DOHH2 (cell line): ENCODE measurements at regions not wholly inside any gene's neighbourhood (a gene's known extent, or its start where the extent isn't known, plus 50 kb on each side); places are given as distances from the start of the nearest gene placed in this dataset.
"Not testable (repeated sequence)": the region's sequence is repeated elsewhere in the genome, so short reads cannot be mapped to it uniquely, and the experiment has no call there.

ENCODE experiments used
- H3F3A ChIP-seq: fragments of 200-600 bp; sonication (generic), shearing (Covaris generic); 2 replicates; pipeline ENCODE4 v1.6.0; 2016; ENCODE audit warnings: antibody characterized with exemption, mild to moderate bottlenecking; ENCODE audit not compliant: control insufficient read depth, insufficient read depth
- H3K27ac ChIP-seq: fragments of 200-600 bp; sonication (generic); 2 replicates; pipeline ENCODE4 v1.5.1; 2014; ENCODE audit warnings: low read depth, mild to moderate bottlenecking, low read length, moderate library complexity
- H3K27me3 ChIP-seq: fragments of 200-600 bp; sonication (generic); 2 replicates; pipeline ENCODE4 v1.6.1; 2014; ENCODE audit warnings: mild to moderate bottlenecking, low read length, mixed read lengths; ENCODE audit not compliant: control insufficient read depth
- H3K36me3 ChIP-seq: fragments of 200-600 bp; sonication (generic); 2 replicates; pipeline ENCODE4 v1.6.1; 2014; ENCODE audit warnings: mild to moderate bottlenecking, low read length, moderate library complexity, mixed read lengths; ENCODE audit not compliant: control insufficient read depth
- H3K4me1 ChIP-seq: fragments of 200-600 bp; sonication (generic); 2 replicates; pipeline ENCODE4 v1.6.1; 2014; ENCODE audit warnings: mild to moderate bottlenecking, low read length, mixed read lengths; ENCODE audit not compliant: control insufficient read depth
- H3K4me2 ChIP-seq: fragments of 200-600 bp; sonication (generic); 2 replicates; pipeline ENCODE4 v1.6.0; 2014; ENCODE audit warnings: mild to moderate bottlenecking, low read length, moderate library complexity
- H3K4me3 ChIP-seq: fragments of 200-600 bp; sonication (generic); 2 replicates; pipeline ENCODE4 v1.5.1; 2014; ENCODE audit warnings: mild to moderate bottlenecking, low read length, mixed read lengths
- H3K79me2 ChIP-seq: fragments of 200-600 bp; sonication (generic); 2 replicates; pipeline ENCODE4 v1.6.1; 2014; ENCODE audit warnings: mild to moderate bottlenecking, low read length, mixed read lengths; ENCODE audit not compliant: control insufficient read depth
- H3K9me2 ChIP-seq: fragments of 200-600 bp; sonication (generic); replicated peaks from 2 replicates; pipeline ENCODE4 v1.6.1; 2014; ENCODE audit warnings: mild to moderate bottlenecking, low read length, mixed read lengths; ENCODE audit not compliant: control insufficient read depth
- H3K9me3 ChIP-seq: fragments of 200-600 bp; sonication (generic); 2 replicates; pipeline ENCODE4 v1.6.1; 2014; ENCODE audit warnings: antibody characterized with exemption, low read length, mixed read lengths; ENCODE audit not compliant: control insufficient read depth, insufficient read depth
- H4K20me1 ChIP-seq: fragments of 200-600 bp; sonication (generic); 2 replicates; pipeline ENCODE4 v1.6.0; 2014; ENCODE audit warnings: low read depth, mild to moderate bottlenecking, antibody characterized with exemption, low read length, moderate library complexity; ENCODE audit not compliant: control insufficient read depth, insufficient read depth
- CTCF ChIP-seq: fragments of 200-600 bp; sonication (generic); IDR thresholded peaks from one replicate; pipeline ENCODE4 v1.5.1; 2014; ENCODE audit warnings: antibody characterized with exemption, mild to moderate bottlenecking, low read depth, low read length; ENCODE audit not compliant: poor library complexity, severe bottlenecking
- EZH2phosphoT487 ChIP-seq: fragments of 200-600 bp; sonication (generic); IDR thresholded peaks from 2 replicates; pipeline ENCODE4 v1.6.1; 2017; ENCODE audit warnings: borderline replicate concordance, mild to moderate bottlenecking, antibody characterized with exemption, low read length, moderate library complexity, mixed read lengths

GRCh38 chr7:96800824-96801223 is 91.2 kb upstream of the SEM1 start:
- H3F3A ChIP-seq = no peaks in the 10 kb centered on the region
- no peaks in the 10 kb centered on the region for H3K9me2 ChIP-seq
- no peaks in the 10 kb centered on the region for H3K27me3 ChIP-seq
- no peaks in the 10 kb centered on the region for H3K4me1 ChIP-seq
- H3K4me3 ChIP-seq = no peak overlapping the region
- H3K79me2 ChIP-seq = no peaks in the 10 kb centered on the region
- H3K27ac ChIP-seq = no peak overlapping the region
- no peaks in the 10 kb centered on the region for H3K9me3 ChIP-seq
- H3K36me3 ChIP-seq = no peaks in the 10 kb centered on the region
- no peak overlapping the region for H3K4me2 ChIP-seq
- TF ChIP-seq EZH2phosphoT487 = no peak
- no peak for TF ChIP-seq CTCF
- no peaks in the 10 kb centered on the region for H4K20me1 ChIP-seq

DNA sequence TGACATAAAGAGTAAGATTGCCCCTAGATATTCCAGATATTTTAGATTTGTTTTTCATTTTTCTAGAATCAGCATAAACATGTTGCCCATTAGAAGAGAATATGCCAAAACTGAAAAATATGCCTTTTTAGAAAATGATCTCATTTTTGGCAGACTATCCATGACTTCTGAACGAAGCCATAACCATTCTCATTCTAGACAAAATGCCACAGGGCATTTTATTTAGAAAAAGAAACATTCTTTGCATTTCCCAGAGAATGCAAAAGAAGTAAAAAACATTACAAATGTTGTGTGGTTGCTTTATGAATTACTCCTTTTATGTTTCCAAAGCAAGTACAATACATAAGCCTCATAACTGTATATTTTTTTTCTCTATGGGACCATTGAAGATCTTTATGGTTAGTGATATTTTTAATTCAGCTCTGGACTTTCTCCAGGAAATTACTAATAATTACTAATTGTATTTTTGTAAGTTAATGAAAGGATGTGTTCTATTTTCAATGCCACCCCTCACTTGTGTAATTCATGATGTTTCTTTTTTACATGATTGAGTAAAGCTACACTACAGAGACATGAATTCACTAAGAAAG is 109.6 kb upstream of the SEM1 start:
- Histone ChIP-seq H4K20me1 (no peaks in the 10 kb centered on the region), H3K27ac (no peak overlapping the region), H3K36me3 (no peaks in the 10 kb centered on the region), H3K9me3 (peaks cover 5% of the 10 kb centered on the region; the same call in 1 of the 2 replicates), H3K4me2 (no peak overlapping the region), H3K27me3 (no peaks in the 10 kb centered on the region), H3K79me2 (no peaks in the 10 kb centered on the region), H3K9me2 (no peaks in the 10 kb centered on the region), H3K4me1 (no peaks in the 10 kb centered on the region), H3F3A (no peaks in the 10 kb centered on the region), H3K4me3 (no peak overlapping the region)
- TF ChIP-seq CTCF (no peak), EZH2phosphoT487 (no peak)

DNA sequence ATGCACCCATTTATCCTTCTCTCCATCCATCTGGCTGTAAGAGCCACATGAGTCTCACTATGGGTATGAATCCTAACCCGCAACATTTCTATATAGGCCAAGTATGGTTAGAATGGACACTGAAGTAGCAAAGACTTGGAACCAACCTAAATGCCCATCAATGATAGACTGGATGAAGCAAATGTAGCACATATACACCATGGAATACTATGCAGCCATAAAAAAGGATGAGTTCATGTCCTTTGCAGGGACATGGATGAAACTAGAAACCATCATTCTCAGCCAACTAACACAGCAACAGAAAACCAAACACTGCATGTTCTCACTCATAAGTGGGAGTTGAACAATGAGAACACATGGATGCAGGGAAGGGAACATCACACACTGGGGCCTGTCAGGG is 111.5 kb upstream of the SEM1 start:
- H3K4me3 ChIP-seq, H3K27ac ChIP-seq, H3K79me2 ChIP-seq, H3K36me3 ChIP-seq, H3K9me2 ChIP-seq, H3K9me3 ChIP-seq, H3K4me2 ChIP-seq, H3K4me1 ChIP-seq, H3F3A ChIP-seq, H4K20me1 ChIP-seq, H3K27me3 ChIP-seq: not testable (repeated sequence)

DNA sequence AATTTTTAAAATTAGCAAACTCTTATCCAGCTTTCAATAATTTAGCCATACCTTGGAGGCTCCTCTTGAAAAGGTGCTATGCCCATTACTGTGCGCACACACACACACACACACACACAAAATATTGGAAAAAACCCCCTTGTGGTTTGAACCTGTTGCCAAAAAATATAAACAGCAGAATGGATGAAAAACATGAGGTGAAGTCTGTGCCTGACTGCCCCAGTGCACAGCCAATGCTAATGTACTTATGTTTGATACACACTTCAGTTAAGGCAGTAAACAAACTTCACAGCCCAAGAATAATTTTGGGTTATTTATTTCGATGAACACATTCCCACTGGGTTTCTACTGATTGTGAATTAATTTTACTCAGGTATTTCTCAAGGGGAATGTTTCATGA is 113.2 kb upstream of the SEM1 start:
- Histone ChIP-seq H3K27me3 (no peaks in the 10 kb centered on the region), H3K4me2 (no peak overlapping the region), H3K4me3 (no peak overlapping the region), H3K4me1 (no peaks in the 10 kb centered on the region), H3F3A (no peaks in the 10 kb centered on the region), H3K9me3 (peaks cover 5% of the 10 kb centered on the region; the same call in 1 of the 2 replicates), H3K79me2 (no peaks in the 10 kb centered on the region), H3K27ac (no peak overlapping the region), H3K36me3 (no peaks in the 10 kb centered on the region), H3K9me2 (no peaks in the 10 kb centered on the region), H4K20me1 (no peaks in the 10 kb centered on the region)
- TF ChIP-seq CTCF (no peak), EZH2phosphoT487 (no peak)
